Muscle of leg (tissue), 3 donors: ENCODE measurements at regions not wholly inside any gene's neighbourhood (a gene's known extent, or its start where the extent isn't known, plus 50 kb on each side); places are given as distances from the start of the nearest gene placed in this dataset.

Source experiments
- DNase-seq: peaks from one replicate; pipeline ENCODE4 v3.0.0; 2013
- H3K27ac ChIP-seq: one replicate; pipeline ENCODE4 v1.5.1; 2013; ENCODE audit warnings: mild to moderate bottlenecking, low read length, control low read depth
- H3K27me3 ChIP-seq: one replicate; pipeline ENCODE4 v1.6.1; 2013; ENCODE audit warnings: low read length; ENCODE audit not compliant: control insufficient read depth, insufficient read depth
- H3K36me3 ChIP-seq: one replicate; pipeline ENCODE4 v1.6.1; 2013; ENCODE audit warnings: low read length; ENCODE audit not compliant: control insufficient read depth, insufficient read depth
- H3K4me1 ChIP-seq: one replicate; pipeline ENCODE4 v1.6.1; 2013; ENCODE audit warnings: low read length; ENCODE audit not compliant: control insufficient read depth, insufficient read depth
- H3K4me3 ChIP-seq: one replicate; pipeline ENCODE4 v1.5.1; 2013; ENCODE audit warnings: low read length, control low read depth
- H3K9me3 ChIP-seq: replicated peaks from 2 replicates; pipeline ENCODE4 v1.6.1; 2013; ENCODE audit warnings: low read depth, low read length; ENCODE audit not compliant: control insufficient read depth
- WGBS: methylation state at CpG from one replicate; pipeline ENCODE4 v1.1.5; 2013; ENCODE audit warnings: missing lambda C conversion rate; ENCODE audit not compliant: insufficient coverage; 5-methylcytosine and 5-hydroxymethylcytosine counted together

GRCh38 chr12:23001487-23001886 is 376.5 kb downstream of the ETNK1 start:
- no peaks in the 10 kb centered on the region for H3K4me1 ChIP-seq
- DNase-seq: no peak
- WGBS: no CpG with 5 or more reads among the region's 3 CpGs
- no peaks in the 10 kb centered on the region for H3K9me3 ChIP-seq
- no peaks in the 10 kb centered on the region for H3K36me3 ChIP-seq
- no peaks in the 10 kb centered on the region for H3K27me3 ChIP-seq
- H3K27ac ChIP-seq: no peak overlapping the region
- no peak overlapping the region for H3K4me3 ChIP-seq

GRCh38 chr12:23002381-23002780 is 377.4 kb downstream of the ETNK1 start:
- no peak for DNase-seq
- no peak overlapping the region for H3K27ac ChIP-seq
- no peaks in the 10 kb centered on the region for H3K36me3 ChIP-seq
- no peaks in the 10 kb centered on the region for H3K4me1 ChIP-seq
- no peaks in the 10 kb centered on the region for H3K9me3 ChIP-seq
- WGBS: 59% methylated on average over 4 of the region's 7 CpGs
- no peaks in the 10 kb centered on the region for H3K27me3 ChIP-seq
- H3K4me3 ChIP-seq: no peak overlapping the region

- 91% methylated on average over 4 of the region's 4 CpGs for WGBS
- no peaks in the 10 kb centered on the region for H3K27me3 ChIP-seq
- H3K4me3 ChIP-seq: no peak overlapping the region
- H3K4me1 ChIP-seq: no peaks in the 10 kb centered on the region
- H3K27ac ChIP-seq: no peak overlapping the region
- H3K36me3 ChIP-seq: no peaks in the 10 kb centered on the region
- H3K9me3 ChIP-seq: no peaks in the 10 kb centered on the region
- DNase-seq: no peak
Measured at GRCh38 chr12:23004473-23005020, 379.6 kb downstream of the ETNK1 start.

GRCh38 chr12:23005387-23005786 is 380.4 kb downstream of the ETNK1 start:
- Histone ChIP-seq H3K27ac (no peak overlapping the region), H3K27me3 (no peaks in the 10 kb centered on the region), H3K4me1 (no peaks in the 10 kb centered on the region), H3K9me3 (no peaks in the 10 kb centered on the region), H3K4me3 (no peak overlapping the region), H3K36me3 (no peaks in the 10 kb centered on the region)
- DNase-seq: no peak
- no CpG with 5 or more reads among the region's 2 CpGs for WGBS

- H3K36me3 ChIP-seq: no peaks in the 10 kb centered on the region
- H3K4me1 ChIP-seq: no peaks in the 10 kb centered on the region
- no peaks in the 10 kb centered on the region for H3K27me3 ChIP-seq
- H3K4me3 ChIP-seq: no peak overlapping the region
- DNase-seq: peak; percentile 27
- no peak overlapping the region for H3K27ac ChIP-seq
- H3K9me3 ChIP-seq: no peaks in the 10 kb centered on the region
- WGBS: 42% methylated on average over 1 of the region's 2 CpGs
Measured at GRCh38 chr12:23006413-23006812, 381.4 kb downstream of the ETNK1 start.

GRCh38 chr12:23008623-23009022 is 383.7 kb downstream of the ETNK1 start:
- H3K36me3 ChIP-seq: no peaks in the 10 kb centered on the region
- DNase-seq: peak; percentile 77
- WGBS: 56% methylated on average over 4 of the region's 5 CpGs
- H3K9me3 ChIP-seq: peaks cover 2% of the 10 kb centered on the region
- no peak overlapping the region for H3K4me3 ChIP-seq
- H3K27ac ChIP-seq: no peak overlapping the region
- H3K4me1 ChIP-seq: no peaks in the 10 kb centered on the region
- H3K27me3 ChIP-seq: no peaks in the 10 kb centered on the region

GRCh38 chr12:23014749-23015148 is 389.8 kb downstream of the ETNK1 start:
- DNase-seq: peak; percentile 4
- H3K4me1 ChIP-seq: no peaks in the 10 kb centered on the region
- no peaks in the 10 kb centered on the region for H3K36me3 ChIP-seq
- no peak overlapping the region for H3K27ac ChIP-seq
- H3K9me3 ChIP-seq: peaks cover 2% of the 10 kb centered on the region
- no peak overlapping the region for H3K4me3 ChIP-seq
- no peaks in the 10 kb centered on the region for H3K27me3 ChIP-seq

- WGBS: no CpG with 5 or more reads among the region's 1 CpG
- no peak overlapping the region for H3K27ac ChIP-seq
- H3K36me3 ChIP-seq: no peaks in the 10 kb centered on the region
- H3K27me3 ChIP-seq: no peaks in the 10 kb centered on the region
- no peak overlapping the region for H3K4me3 ChIP-seq
- no peaks in the 10 kb centered on the region for H3K9me3 ChIP-seq
- no peaks in the 10 kb centered on the region for H3K4me1 ChIP-seq
- DNase-seq: no peak
Measured at GRCh38 chr12:23025372-23026016, 400.5 kb downstream of the ETNK1 start.

GRCh38 chr12:23028158-23028802 is 403.3 kb downstream of the ETNK1 start:
- DNase-seq: no peak
- H3K27ac ChIP-seq: no peak overlapping the region
- H3K4me3 ChIP-seq: no peak overlapping the region
- no peaks in the 10 kb centered on the region for H3K36me3 ChIP-seq
- no peaks in the 10 kb centered on the region for H3K27me3 ChIP-seq
- no peaks in the 10 kb centered on the region for H3K9me3 ChIP-seq
- no peaks in the 10 kb centered on the region for H3K4me1 ChIP-seq
- no CpG with 5 or more reads among the region's 4 CpGs for WGBS

- Histone ChIP-seq H3K4me1 (no peaks in the 10 kb centered on the region), H3K4me3 (no peak overlapping the region), H3K36me3 (no peaks in the 10 kb centered on the region), H3K9me3 (no peaks in the 10 kb centered on the region), H3K27ac (no peak overlapping the region), H3K27me3 (no peaks in the 10 kb centered on the region)
- WGBS: no CpG with 5 or more reads among the region's 3 CpGs
- no peak for DNase-seq
Measured at GRCh38 chr12:23029185-23029584, 404.2 kb downstream of the ETNK1 start.
